Neural progenitor cell (in vitro differentiated cells): ENCODE measurements at regions not wholly inside any gene's neighbourhood (a gene's known extent, or its start where the extent isn't known, plus 50 kb on each side); places are given as distances from the start of the nearest gene placed in this dataset.
"Not testable (repeated sequence)": the region's sequence is repeated elsewhere in the genome, so short reads cannot be mapped to it uniquely, and the experiment has no call there.

Experiments used
- CTCF ChIP-seq: fragments of 200-600 bp; sonication (generic); IDR thresholded peaks from 2 replicates; pipeline ENCODE4 v1.5.1; 2017; ENCODE audit warnings: antibody characterized with exemption, mild to moderate bottlenecking
- EZH2 ChIP-seq: fragments of 200-600 bp; sonication (generic); IDR thresholded peaks from 2 replicates; pipeline ENCODE4 v1.6.1; 2017; ENCODE audit warnings: antibody characterized with exemption, mild to moderate bottlenecking, moderate library complexity
- EZH2phosphoT487 ChIP-seq: fragments of 200-600 bp; sonication (generic); IDR thresholded peaks from 2 replicates; pipeline ENCODE4 v1.6.1; 2017; ENCODE audit warnings: antibody characterized with exemption

GRCh38 chr5:34127818-34128217 is 84.8 kb upstream of the C1QTNF3 start:
- not testable (repeated sequence) for TF ChIP-seq CTCF, EZH2, EZH2phosphoT487
